ENCODE measurements at regions not wholly inside any gene's neighbourhood (a gene's known extent, or its start where the extent isn't known, plus 50 kb on each side); places are given as distances from the start of the nearest gene placed in this dataset.

DNA sequence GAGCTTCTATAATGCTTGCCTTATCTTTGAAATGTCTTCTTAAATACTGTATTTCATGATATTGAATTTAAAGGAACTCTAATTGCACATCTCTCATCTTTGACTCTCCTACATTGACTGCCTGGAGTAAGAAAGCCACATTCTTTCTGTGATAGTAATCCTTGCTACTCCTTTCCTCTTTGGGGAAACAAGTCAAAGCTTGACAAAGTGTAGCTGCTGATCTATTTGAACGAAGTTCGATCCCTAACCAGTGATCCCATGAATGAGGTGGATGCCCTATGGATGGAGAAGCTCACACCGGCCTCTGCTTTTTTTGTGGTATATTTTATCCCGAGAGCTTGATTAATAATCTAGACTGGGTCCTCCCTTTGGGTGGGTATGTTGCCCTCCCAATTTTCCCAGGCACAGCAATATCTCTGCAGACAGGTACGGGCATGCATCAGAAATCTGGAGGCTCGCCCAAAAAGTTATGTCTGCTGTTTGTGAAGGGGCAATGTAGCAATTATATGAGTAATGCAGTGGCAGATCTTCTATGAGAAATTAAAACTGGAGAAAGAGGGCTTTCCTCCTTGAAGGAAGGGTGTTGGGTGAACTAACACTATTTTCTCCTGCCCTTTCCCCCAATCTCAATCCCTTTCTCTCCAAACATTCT lies 163.0 kb upstream of the FRMD6 start (continued):
- no peak for TF ChIP-seq HDAC6 (IDR thresholded peaks at IDR 0.05; ENCODE audit: low read depth, low read length)

Data from H1 (cell line).